Midbrain (tissue), 1 donor: ENCODE measurements at regions not wholly inside any gene's neighbourhood (a gene's known extent, or its start where the extent isn't known, plus 50 kb on each side); places are given as distances from the start of the nearest gene placed in this dataset.

Experiments used
- DNase-seq: peaks from one replicate; lab custom pipeline; 2025; lab: John Stamatoyannopoulos, UW

- no peak for DNase-seq
Observed at GRCh38 chr18:22113144-22113844, 56.1 kb upstream of the GATA6 start.

DNA sequence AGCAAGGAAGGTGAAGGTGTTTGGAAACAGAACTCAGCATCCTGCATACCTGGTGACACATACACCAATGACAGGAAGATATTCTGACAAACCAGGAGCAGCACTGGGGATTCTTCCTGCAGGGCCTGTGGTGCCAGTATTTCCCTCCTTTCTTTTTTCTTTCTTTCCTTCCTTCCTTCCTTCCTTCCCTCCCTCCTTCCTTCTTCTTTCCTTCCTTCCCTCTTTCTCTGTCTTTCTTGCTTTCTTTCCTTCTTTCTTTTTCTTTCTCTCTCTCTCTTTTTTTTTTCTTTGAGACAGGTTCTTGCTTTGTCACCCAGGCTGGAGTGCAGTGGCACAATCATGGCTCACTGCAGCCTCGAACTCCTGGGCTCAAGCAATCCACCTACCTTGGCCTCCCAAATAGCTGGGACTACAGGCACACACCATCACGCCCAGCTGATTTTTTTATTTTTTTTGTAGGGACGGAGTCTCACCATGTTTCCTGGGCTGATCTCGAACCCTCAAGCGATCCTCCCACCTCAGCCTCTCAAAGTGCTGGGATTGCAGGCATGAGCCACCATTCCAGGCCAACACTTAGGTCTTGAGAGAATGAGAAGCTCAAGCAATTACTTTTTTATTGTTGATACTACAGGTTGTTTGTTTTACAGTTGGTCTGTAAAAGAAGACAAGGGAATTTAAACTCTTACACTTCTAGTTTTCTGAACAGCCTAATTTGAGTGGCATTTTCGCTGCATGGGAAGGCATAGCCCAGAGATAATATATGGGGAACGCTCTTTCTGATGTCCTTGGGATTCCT is 54.7 kb upstream of the GATA6 start:
- DNase-seq, result no peak

GRCh38 chr18:22115573-22115972 is 53.8 kb upstream of the GATA6 start:
- no peak for DNase-seq
